Type B pancreatic cell (in vitro differentiated cells): ENCODE measurements at regions not wholly inside any gene's neighbourhood (a gene's known extent, or its start where the extent isn't known, plus 50 kb on each side); places are given as distances from the start of the nearest gene placed in this dataset.

Experiments used
- DNase-seq: peaks from one replicate; pipeline ENCODE4 v3.0.0; 2021; ENCODE audit warnings: mixed read lengths; ENCODE audit not compliant: unreplicated experiment; ENCODE audit errors: extremely low spot score
- H3K27ac Mint-ChIP-seq: 2 replicates; pipeline ENCODE4 v1.8.0; 2021; ENCODE audit warnings: mild to moderate bottlenecking, mixed read lengths
- H3K27me3 Mint-ChIP-seq: 2 replicates; pipeline ENCODE4 v1.8.0; 2021; ENCODE audit warnings: mixed read lengths
- H3K36me3 Mint-ChIP-seq: 2 replicates; pipeline ENCODE4 v1.8.0; 2021; ENCODE audit warnings: mixed read lengths
- H3K4me1 Mint-ChIP-seq: one replicate; pipeline ENCODE4 v1.8.0; 2021; ENCODE audit warnings: mixed read lengths; ENCODE audit not compliant: unreplicated experiment
- H3K4me3 Mint-ChIP-seq: 2 replicates; pipeline ENCODE4 v1.8.0; 2021; ENCODE audit warnings: mild to moderate bottlenecking, mixed read lengths
- H3K9me3 Mint-ChIP-seq: 2 replicates; pipeline ENCODE4 v1.8.0; 2021; ENCODE audit warnings: mixed read lengths
- TF ChIP-seq, protein P1 (sequence below): fragments of 200-600 bp; sonication (generic); conservative IDR thresholded peaks from 2 replicates; pipeline ENCODE4 v1.5.0; 2021; ENCODE audit warnings: antibody characterized with exemption, mild to moderate bottlenecking

DNA sequence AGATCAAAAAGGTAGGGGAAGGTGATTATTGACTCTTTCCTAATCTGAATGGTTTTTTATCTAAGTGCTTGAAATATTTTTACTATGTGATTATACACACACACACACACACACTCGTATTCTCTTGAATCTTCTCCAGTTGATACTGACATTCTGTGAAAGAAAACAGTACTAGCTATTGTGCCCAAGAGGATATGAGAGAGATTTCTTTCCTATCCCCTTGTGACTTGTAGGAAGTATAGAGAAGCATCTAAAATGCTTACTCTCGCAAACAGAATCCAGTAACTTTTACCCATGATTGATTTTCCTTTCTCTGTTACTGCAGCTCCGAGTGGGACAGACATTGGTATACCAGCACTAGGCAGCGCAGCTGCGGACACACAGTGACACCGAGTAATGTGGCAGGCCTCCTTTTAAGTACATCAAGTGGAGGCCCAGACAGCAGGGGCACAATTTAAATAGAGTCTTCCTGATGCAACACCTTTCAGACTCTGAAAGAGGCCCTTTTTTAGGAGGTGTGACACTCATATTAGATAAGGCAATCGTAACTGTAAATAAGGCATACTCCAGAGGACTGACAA is 421.0 kb upstream of the CNTN4 start:
- Mint-ChIP-seq H3K9me3 (peaks cover 8% of the 10 kb centered on the region), H3K4me1 (no peaks in the 10 kb centered on the region), H3K27me3 (no peaks in the 10 kb centered on the region), H3K36me3 (no peaks in the 10 kb centered on the region), H3K4me3 (no peak overlapping the region), H3K27ac (no peak overlapping the region)
- no peak for DNase-seq
- TF ChIP-seq, protein P1, sequence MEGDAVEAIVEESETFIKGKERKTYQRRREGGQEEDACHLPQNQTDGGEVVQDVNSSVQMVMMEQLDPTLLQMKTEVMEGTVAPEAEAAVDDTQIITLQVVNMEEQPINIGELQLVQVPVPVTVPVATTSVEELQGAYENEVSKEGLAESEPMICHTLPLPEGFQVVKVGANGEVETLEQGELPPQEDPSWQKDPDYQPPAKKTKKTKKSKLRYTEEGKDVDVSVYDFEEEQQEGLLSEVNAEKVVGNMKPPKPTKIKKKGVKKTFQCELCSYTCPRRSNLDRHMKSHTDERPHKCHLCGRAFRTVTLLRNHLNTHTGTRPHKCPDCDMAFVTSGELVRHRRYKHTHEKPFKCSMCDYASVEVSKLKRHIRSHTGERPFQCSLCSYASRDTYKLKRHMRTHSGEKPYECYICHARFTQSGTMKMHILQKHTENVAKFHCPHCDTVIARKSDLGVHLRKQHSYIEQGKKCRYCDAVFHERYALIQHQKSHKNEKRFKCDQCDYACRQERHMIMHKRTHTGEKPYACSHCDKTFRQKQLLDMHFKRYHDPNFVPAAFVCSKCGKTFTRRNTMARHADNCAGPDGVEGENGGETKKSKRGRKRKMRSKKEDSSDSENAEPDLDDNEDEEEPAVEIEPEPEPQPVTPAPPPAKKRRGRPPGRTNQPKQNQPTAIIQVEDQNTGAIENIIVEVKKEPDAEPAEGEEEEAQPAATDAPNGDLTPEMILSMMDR = no peak

DNA sequence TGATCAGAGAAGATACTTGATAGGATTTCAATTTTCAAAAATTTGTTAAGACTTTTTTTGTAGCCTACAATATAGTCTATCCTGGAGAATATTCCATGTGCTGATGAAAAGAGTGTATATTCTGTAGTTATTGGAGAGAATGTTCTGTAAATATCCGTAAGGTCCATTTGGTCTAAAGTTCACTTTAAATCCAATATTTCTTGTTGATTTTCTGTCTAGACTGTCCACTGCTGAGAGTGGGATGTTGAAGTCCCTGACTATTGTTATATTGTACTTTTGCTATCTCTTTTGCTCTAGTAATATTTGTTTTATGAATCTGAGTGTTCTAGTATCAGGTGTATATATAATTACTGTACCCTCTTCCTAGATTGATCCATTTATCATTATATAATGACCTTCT is 406.2 kb upstream of the CNTN4 start:
- Mint-ChIP-seq H3K27ac (no peak overlapping the region), H3K36me3 (no peaks in the 10 kb centered on the region), H3K9me3 (no peaks in the 10 kb centered on the region), H3K4me3 (no peak overlapping the region), H3K4me1 (no peaks in the 10 kb centered on the region), H3K27me3 (no peaks in the 10 kb centered on the region)
- no peak for DNase-seq
- TF ChIP-seq, protein P1 = no peak

DNA sequence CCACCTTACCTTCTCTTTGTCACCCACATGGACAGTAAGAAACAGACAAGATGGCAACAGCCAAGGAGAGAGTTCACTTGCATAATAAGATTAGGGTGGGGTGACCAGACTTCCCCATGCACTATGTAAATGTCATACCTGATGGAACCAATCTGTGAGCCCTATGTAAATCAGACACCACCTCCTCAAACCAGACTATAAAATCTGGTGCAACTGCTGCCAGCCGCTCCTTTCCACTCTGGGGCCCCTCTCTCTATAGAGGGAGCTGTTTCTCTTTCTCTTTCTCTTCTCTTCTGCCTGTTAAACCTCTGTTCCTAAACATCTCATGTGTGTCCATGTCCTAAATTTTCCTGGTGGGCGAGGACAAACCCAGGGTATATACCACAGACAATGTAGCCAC is 405.5 kb upstream of the CNTN4 start:
- TF ChIP-seq, protein P1 = no peak
- no peak for DNase-seq
- Mint-ChIP-seq H3K27ac (no peak overlapping the region), H3K36me3 (no peaks in the 10 kb centered on the region), H3K4me3 (no peak overlapping the region), H3K9me3 (no peaks in the 10 kb centered on the region), H3K27me3 (no peaks in the 10 kb centered on the region), H3K4me1 (no peaks in the 10 kb centered on the region)

- H3K27me3 Mint-ChIP-seq = no peaks in the 10 kb centered on the region
- no peak for DNase-seq
- no peaks in the 10 kb centered on the region for H3K9me3 Mint-ChIP-seq
- no peak overlapping the region for H3K4me3 Mint-ChIP-seq
- TF ChIP-seq, protein P1 = no peak
- H3K27ac Mint-ChIP-seq = no peak overlapping the region
- H3K36me3 Mint-ChIP-seq = no peaks in the 10 kb centered on the region
- no peaks in the 10 kb centered on the region for H3K4me1 Mint-ChIP-seq
Measured at GRCh38 chr3:1696669-1697275, 401.9 kb upstream of the CNTN4 start.

- DNase-seq = no peak
- H3K4me3 Mint-ChIP-seq = no peak overlapping the region
- no peaks in the 10 kb centered on the region for H3K9me3 Mint-ChIP-seq
- TF ChIP-seq, protein P1 = no peak
- H3K27me3 Mint-ChIP-seq = no peaks in the 10 kb centered on the region
- no peaks in the 10 kb centered on the region for H3K4me1 Mint-ChIP-seq
- no peaks in the 10 kb centered on the region for H3K36me3 Mint-ChIP-seq
- no peak overlapping the region for H3K27ac Mint-ChIP-seq
Measured at GRCh38 chr3:1699361-1699920, 399.2 kb upstream of the CNTN4 start.
